ENCODE measurements at regions not wholly inside any gene's neighbourhood (a gene's known extent, or its start where the extent isn't known, plus 50 kb on each side); places are given as distances from the start of the nearest gene placed in this dataset.

DNA sequence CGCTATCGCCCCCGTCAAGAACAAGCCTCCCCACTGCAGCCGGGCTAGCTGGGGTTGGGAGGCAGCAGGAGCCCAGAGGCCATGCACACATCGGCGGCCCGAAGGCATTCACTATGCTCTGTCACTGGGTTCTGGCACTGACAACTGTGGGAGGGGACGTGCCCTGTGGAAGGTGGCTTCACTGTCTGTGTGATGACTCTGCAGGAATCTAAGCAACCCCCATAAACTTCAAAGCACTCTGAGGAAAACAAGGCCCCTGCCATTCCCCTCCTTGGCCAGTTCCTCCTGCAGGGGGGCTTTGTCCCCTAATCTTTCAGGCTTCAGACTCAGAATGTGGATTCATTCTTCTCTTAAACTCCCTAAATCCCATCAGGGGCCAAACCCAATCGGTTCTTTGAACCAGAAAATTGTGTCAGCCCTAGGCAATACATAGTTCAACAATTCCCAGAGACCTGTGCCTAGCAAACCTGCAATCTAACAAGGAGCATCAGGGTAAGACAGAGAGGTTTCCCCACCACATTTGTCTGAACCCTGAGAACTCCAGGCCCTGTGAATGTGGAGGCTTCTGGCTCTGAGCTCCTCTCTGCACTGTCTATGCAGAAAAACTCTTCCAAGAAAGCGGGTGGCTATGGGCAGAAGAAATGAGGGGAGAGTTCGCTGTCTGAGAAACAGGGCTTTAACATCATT lies 1477.2 kb downstream of the TBC1D22A start:
- TF ChIP-seq POLR2A (IDR thresholded peaks at IDR 0.05; ENCODE audit: low read depth, low read length) = no peak
- FAIRE-seq (no peak), DNase-seq (ENCODE audit: insufficient read length, low spot score) (no peak)

- no peak for DNase-seq (ENCODE audit: insufficient read length, low spot score)
- no peak for FAIRE-seq
- TF ChIP-seq POLR2A (IDR thresholded peaks at IDR 0.05; ENCODE audit: low read depth, low read length) (no peak), POLR2AphosphoS5 (IDR thresholded peaks at IDR 0.05; ENCODE audit: low read depth, low read length) (no peak), TAF1 (IDR thresholded peaks at IDR 0.05; ENCODE audit: low read depth, low read length) (no peak), POU2F2 (IDR thresholded peaks at IDR 0.05; ENCODE audit: low read depth, low read length) (no peak)
Measured at GRCh38 chr22:48238966-48239365, 1476.5 kb downstream of the TBC1D22A start.

DNA sequence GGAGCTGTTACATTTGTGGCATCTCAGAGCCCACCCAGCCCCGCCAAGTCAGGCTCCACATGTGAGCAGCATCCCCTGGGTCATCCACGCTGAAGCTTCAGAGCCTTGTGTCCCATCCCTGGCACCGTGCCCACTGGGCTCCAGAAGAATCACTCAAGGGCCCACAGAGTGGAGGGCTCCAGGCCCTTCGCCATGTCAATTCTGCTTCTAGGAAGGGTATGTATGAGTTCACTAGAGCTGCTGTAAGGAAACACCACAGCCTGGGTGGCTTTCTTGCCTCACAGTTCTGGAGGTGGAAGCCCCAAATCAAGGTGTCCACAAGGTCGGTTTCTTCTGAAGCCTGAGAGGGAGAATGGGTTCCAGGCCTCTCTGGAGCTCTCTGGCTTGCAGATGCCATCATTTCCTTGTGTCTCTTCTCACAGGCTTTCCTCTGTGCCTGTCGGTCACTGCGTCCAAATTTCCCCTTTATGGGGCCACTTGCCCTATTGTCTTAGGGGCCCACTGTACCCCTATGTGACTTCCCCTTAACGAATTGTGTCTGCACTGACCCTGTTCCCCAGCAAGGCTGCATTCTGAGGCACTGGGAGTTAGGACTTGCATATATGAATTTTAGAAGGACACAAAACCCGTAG lies 1476.0 kb downstream of the TBC1D22A start:
- DNase-seq (ENCODE audit: insufficient read length, low spot score) (no peak), FAIRE-seq (no peak)
- TF ChIP-seq TAF1 (IDR thresholded peaks at IDR 0.05; ENCODE audit: low read depth, low read length) = no peak
- TF ChIP-seq POLR2AphosphoS5 (IDR thresholded peaks at IDR 0.05; ENCODE audit: low read depth, low read length) = no peak

DNA sequence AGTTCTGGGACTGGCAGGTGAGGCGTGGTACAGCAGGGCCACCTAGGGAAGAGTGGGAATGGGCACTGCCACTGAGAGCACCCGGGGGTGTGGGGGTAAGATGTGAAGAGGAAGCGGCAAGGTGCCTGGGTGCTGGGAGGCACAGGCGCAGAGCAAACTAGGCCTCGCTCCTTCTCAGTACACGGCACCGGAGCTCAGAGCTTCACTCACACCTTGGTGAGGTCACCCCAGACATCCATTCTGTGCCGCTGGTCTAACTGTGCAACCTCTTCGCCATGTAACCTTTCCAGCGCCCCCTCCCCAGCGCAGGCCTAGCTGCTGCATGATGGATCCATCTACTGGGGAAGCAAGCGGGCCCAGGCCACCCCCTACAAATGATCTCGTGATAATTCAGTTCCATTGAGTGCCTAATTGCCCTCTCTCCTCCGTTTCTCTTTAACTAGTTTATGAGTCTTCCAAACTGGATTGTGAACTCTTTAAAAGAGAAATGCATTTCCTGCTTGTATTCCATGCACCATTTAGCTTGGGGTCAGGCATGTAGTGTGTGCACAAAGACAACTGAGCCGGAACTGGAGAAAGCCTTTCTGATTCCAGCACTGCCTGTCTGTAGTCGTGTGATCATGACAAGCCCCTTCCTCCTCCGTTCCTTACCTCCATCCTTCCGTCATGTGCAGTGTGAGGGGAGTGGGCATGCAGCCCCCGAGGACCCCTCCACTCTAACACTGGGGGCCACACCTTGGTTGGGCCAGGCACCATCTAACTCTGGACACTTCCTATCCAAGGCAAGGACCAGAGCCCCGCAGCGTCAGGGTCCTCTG lies 1475.2 kb downstream of the TBC1D22A start:
- DNase-seq (ENCODE audit: insufficient read length, low spot score) (no peak), FAIRE-seq (no peak)
- TF ChIP-seq POLR2AphosphoS5 (IDR thresholded peaks at IDR 0.05; ENCODE audit: low read depth, low read length) = no peak

DNA sequence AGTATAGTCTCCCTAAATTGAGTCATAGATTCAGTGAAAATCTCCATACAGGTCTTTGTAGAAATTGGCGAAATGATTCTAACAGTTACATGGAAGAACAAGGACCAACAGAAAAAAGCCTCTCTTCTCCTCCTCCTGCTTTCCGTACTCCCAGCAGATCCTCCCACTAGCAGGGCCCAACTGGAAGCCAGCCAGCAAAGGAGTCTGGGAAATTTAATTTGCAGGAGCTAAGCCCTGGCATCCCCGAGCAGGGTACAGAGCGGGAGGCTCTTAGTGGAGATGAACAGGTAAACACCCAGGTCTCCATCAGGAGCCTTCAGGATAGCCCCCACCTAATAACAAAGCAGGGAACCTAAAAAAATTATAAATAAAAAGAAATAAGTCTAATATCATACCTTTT lies 1473.8 kb downstream of the TBC1D22A start:
- FAIRE-seq (no peak), DNase-seq (ENCODE audit: insufficient read length, low spot score) (no peak)
- TF ChIP-seq POLR2AphosphoS5 (IDR thresholded peaks at IDR 0.05; ENCODE audit: low read depth, low read length) (no peak), PAX5 (IDR thresholded peaks at IDR 0.05; ENCODE audit: insufficient read depth, low read length, severe bottlenecking) (no peak), POLR2A (IDR thresholded peaks at IDR 0.05; ENCODE audit: low read depth, low read length) (no peak), POU2F2 (IDR thresholded peaks at IDR 0.05; ENCODE audit: low read depth, low read length) (no peak), SPI1 (IDR thresholded peaks at IDR 0.05; ENCODE audit: low read depth, low read length) (no peak), TAF1 (IDR thresholded peaks at IDR 0.05; ENCODE audit: low read depth, low read length) (no peak)

GRCh38 chr22:48235744-48236143 lies 1473.3 kb downstream of the TBC1D22A start:
- TF ChIP-seq POLR2A (IDR thresholded peaks at IDR 0.05; ENCODE audit: low read depth, low read length) (no peak), TAF1 (IDR thresholded peaks at IDR 0.05; ENCODE audit: low read depth, low read length) (no peak), POLR2AphosphoS5 (IDR thresholded peaks at IDR 0.05; ENCODE audit: low read depth, low read length) (no peak), SPI1 (IDR thresholded peaks at IDR 0.05; ENCODE audit: low read depth, low read length) (no peak), POU2F2 (IDR thresholded peaks at IDR 0.05; ENCODE audit: low read depth, low read length) (no peak), PAX5 (IDR thresholded peaks at IDR 0.05; ENCODE audit: insufficient read depth, low read length, severe bottlenecking) (no peak)
- DNase-seq (ENCODE audit: insufficient read length, low spot score) (no peak), FAIRE-seq (no peak)

DNA sequence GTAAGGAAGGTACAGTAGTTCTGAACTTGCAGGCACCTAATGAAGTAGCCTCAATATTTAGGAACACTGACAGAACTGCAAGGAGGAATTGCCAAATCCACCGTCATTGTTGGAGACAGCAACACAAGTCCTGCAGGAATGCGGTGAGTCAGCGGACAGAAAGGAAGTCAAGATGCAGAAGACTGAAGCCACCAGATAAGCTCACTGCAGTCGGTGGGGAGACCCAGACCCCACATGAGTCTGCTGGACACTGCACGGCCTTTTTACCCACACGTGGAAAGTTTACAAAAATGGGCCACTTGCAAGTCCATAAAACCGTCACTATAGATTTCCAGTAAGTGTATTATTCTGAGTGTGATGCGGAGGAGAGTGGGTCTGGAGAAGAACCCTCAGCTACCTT lies 1471.6 kb downstream of the TBC1D22A start:
- no peak for TF ChIP-seq SPI1 (IDR thresholded peaks at IDR 0.05; ENCODE audit: low read depth, low read length)
- TF ChIP-seq PAX5 (IDR thresholded peaks at IDR 0.05; ENCODE audit: insufficient read depth, low read length, severe bottlenecking) = no peak
- no peak for TF ChIP-seq TAF1 (IDR thresholded peaks at IDR 0.05; ENCODE audit: low read depth, low read length)
- TF ChIP-seq POU2F2 (IDR thresholded peaks at IDR 0.05; ENCODE audit: low read depth, low read length) = no peak
- no peak for TF ChIP-seq POLR2AphosphoS5 (IDR thresholded peaks at IDR 0.05; ENCODE audit: low read depth, low read length)
- DNase-seq (ENCODE audit: insufficient read length, low spot score) = no peak
- no peak for FAIRE-seq

GRCh38 chr22:48233586-48233985 lies 1471.1 kb downstream of the TBC1D22A start:
- no peak for DNase-seq (ENCODE audit: insufficient read length, low spot score)
- TF ChIP-seq TAF1 (IDR thresholded peaks at IDR 0.05; ENCODE audit: low read depth, low read length) = no peak
- TF ChIP-seq POU2F2 (IDR thresholded peaks at IDR 0.05; ENCODE audit: low read depth, low read length) = no peak
- no peak for TF ChIP-seq PAX5 (IDR thresholded peaks at IDR 0.05; ENCODE audit: insufficient read depth, low read length, severe bottlenecking)
- TF ChIP-seq SPI1 (IDR thresholded peaks at IDR 0.05; ENCODE audit: low read depth, low read length) = no peak
- TF ChIP-seq POLR2A (IDR thresholded peaks at IDR 0.05; ENCODE audit: low read depth, low read length) = no peak
- no peak for TF ChIP-seq POLR2AphosphoS5 (IDR thresholded peaks at IDR 0.05; ENCODE audit: low read depth, low read length)
- FAIRE-seq = no peak

DNA sequence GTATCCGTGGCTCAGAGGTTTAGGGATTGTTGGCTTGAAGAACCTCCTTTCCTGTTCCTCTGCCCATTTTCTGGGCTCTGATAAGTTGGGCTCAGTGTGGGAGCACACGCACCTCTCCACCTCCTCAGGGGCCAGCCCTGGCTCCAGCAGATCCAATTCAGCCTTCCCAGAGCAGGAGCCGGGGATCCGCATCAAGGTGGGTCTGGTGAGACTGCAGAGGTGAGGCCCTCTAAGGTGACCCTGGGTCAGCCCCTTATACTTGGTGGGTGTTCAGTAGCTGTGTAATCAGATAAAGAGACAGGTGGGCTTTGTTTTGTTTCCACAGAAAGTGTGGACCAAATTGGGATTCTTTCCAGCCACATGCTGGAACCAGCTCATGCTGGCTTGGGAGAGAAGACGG lies 1466.0 kb downstream of the TBC1D22A start:
- no peak for DNase-seq (ENCODE audit: insufficient read length, low spot score)
- TF ChIP-seq PAX5 (IDR thresholded peaks at IDR 0.05; ENCODE audit: insufficient read depth, low read length, severe bottlenecking) (no peak), POU2F2 (IDR thresholded peaks at IDR 0.05; ENCODE audit: low read depth, low read length) (no peak), TAF1 (IDR thresholded peaks at IDR 0.05; ENCODE audit: low read depth, low read length) (no peak), POLR2AphosphoS5 (IDR thresholded peaks at IDR 0.05; ENCODE audit: low read depth, low read length) (no peak), SPI1 (IDR thresholded peaks at IDR 0.05; ENCODE audit: low read depth, low read length) (no peak), POLR2A (IDR thresholded peaks at IDR 0.05; ENCODE audit: low read depth, low read length) (no peak)
- no peak for FAIRE-seq

GRCh38 chr22:48227341-48228018 lies 1465.0 kb downstream of the TBC1D22A start:
- no peak for DNase-seq (ENCODE audit: insufficient read length, low spot score)
- no peak for FAIRE-seq
- no peak for TF ChIP-seq SPI1 (IDR thresholded peaks at IDR 0.05; ENCODE audit: low read depth, low read length)
- no peak for TF ChIP-seq POLR2AphosphoS5 (IDR thresholded peaks at IDR 0.05; ENCODE audit: low read depth, low read length)
- TF ChIP-seq PAX5 (IDR thresholded peaks at IDR 0.05; ENCODE audit: insufficient read depth, low read length, severe bottlenecking) = no peak
- no peak for TF ChIP-seq POLR2A (IDR thresholded peaks at IDR 0.05; ENCODE audit: low read depth, low read length)
- no peak for TF ChIP-seq POU2F2 (IDR thresholded peaks at IDR 0.05; ENCODE audit: low read depth, low read length)
- no peak for TF ChIP-seq TAF1 (IDR thresholded peaks at IDR 0.05; ENCODE audit: low read depth, low read length)

All from GM12891 (cell line).